GM12891 (cell line): ENCODE measurements at regions not wholly inside any gene's neighbourhood (a gene's known extent, or its start where the extent isn't known, plus 50 kb on each side); places are given as distances from the start of the nearest gene placed in this dataset.
A peak's percentile ranks its signal among the peaks of the same experiment; 100 is the strongest.

Experiments
- DNase-seq: peaks from one replicate; pipeline ENCODE4 v3.0.0; 2011; ENCODE audit warnings: low spot score; ENCODE audit not compliant: insufficient read length
- FAIRE-seq: peaks from 2 replicates; lab custom pipeline; 2011; peaks lifted over from hg19 to GRCh38; lab: Jason Lieb, UNC
- PAX5 ChIP-seq: IDR thresholded peaks from 2 replicates; pipeline ENCODE4 v1.6.1; 2011; ENCODE audit warnings: low read length, moderate library complexity, mild to moderate bottlenecking; ENCODE audit not compliant: insufficient read depth, severe bottlenecking
- POLR2A ChIP-seq: IDR thresholded peaks from 2 replicates; pipeline ENCODE4 v1.6.1; 2011; ENCODE audit warnings: low read depth, low read length, control low read depth
- POLR2AphosphoS5 ChIP-seq: IDR thresholded peaks from 2 replicates; pipeline ENCODE4 v1.6.1; 2011; ENCODE audit warnings: low read depth, low read length, control low read depth
- POU2F2 ChIP-seq: IDR thresholded peaks from 2 replicates; pipeline ENCODE4 v1.6.1; 2011; ENCODE audit warnings: low read depth, mild to moderate bottlenecking, control low read depth, low read length, moderate library complexity
- SPI1 ChIP-seq: IDR thresholded peaks from 2 replicates; pipeline ENCODE4 v1.6.1; 2011; ENCODE audit warnings: low read depth, low read length, control low read depth
- TAF1 ChIP-seq: IDR thresholded peaks from 2 replicates; pipeline ENCODE4 v1.6.1; 2011; ENCODE audit warnings: low read depth, low read length, control low read depth

DNA sequence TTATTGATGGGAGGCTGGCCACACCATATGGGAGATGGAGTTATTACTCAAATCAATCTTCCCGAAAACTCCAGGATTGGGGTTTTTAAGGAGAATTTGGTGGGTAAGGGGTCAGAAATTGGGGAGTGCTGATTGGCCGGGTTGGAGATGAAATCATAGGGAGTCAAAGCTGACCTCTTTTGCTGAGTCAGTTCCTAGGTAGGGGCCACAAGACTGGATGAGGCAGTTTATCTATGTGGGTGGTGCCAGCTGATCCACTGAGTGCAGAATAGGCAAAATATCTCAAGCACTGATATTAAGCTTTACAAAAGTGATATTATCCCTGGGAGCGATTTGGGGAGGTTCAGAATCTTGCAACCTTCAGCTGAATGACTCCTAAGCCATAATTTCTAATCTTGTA lies 75.7 kb upstream of the CLINT1 start:
- TF ChIP-seq POU2F2: no peak
- no peak for TF ChIP-seq SPI1
- no peak for TF ChIP-seq TAF1
- TF ChIP-seq PAX5: no peak
- no peak for TF ChIP-seq POLR2AphosphoS5
- TF ChIP-seq POLR2A: no peak
- no peak for FAIRE-seq
- DNase-seq: no peak

DNA sequence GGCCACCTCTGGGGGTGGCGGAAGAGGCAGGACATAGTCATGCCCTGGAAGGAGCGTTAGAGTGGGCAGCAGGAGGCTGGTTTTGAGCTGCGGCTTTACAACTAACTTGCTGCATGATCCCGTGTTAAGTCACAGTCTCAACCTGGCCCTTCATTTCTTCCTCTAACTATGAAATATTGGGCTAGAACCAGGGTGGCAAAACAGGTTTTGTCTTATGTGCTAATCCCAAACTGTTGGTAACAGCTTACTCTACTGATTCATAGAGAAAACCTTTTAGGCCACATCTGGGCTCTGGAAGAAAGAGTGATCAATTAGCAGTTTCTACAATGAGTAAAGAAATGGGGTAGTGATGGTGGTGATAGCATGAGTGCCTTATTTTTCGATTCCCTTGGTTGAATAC lies 74.1 kb upstream of the CLINT1 start:
- no peak for TF ChIP-seq POLR2AphosphoS5
- TF ChIP-seq TAF1: no peak
- no peak for TF ChIP-seq SPI1
- no peak for TF ChIP-seq POLR2A
- no peak for TF ChIP-seq POU2F2
- no peak for TF ChIP-seq PAX5
- DNase-seq: no peak
- FAIRE-seq: no peak

DNA sequence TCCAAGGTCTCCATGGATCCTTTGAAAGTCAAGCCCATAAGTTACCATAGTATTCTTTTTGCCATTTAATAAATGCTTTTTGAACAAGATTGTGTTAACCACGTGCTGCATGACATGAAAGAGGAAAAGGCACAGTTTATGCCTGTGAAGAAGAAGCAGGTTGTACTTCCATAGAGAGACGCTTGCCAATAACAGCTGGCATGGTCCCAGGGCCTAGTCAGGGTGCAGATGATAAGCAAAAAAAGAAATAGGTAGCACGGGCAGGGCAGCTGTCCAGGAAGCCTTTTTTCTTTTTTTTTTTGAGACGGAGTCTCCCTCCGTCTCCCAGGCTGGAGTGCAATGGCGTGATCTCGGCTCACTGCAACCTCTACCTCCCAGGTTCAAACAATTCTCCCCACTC lies 71.8 kb upstream of the CLINT1 start:
- FAIRE-seq (no peak), DNase-seq (no peak)
- TF ChIP-seq POLR2A (no peak), SPI1 (no peak), POLR2AphosphoS5 (no peak), POU2F2 (no peak), TAF1 (no peak), PAX5 (no peak)

DNA sequence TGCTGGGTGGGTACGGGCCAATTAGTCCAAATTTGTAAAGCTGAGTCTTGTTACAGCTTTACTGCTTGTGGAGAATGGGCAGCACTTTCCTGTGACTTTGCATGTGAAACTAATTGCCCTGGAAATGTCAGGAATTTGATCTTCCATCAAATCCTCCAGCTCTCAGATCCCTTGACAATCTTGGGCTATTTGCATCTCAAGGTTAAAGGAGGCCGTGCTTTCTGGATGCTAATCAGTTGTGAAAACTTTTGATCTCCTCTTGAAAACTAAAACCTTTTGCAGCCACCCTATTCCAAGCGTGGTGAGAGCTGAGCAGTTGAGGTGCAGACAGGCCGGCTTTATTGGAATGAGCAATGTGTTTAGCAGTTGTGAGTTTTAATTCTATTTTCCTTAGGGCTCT lies 68.0 kb upstream of the CLINT1 start:
- no peak for FAIRE-seq
- DNase-seq: no peak
- no peak for TF ChIP-seq POLR2A
- no peak for TF ChIP-seq TAF1
- no peak for TF ChIP-seq PAX5
- no peak for TF ChIP-seq SPI1
- TF ChIP-seq POLR2AphosphoS5: no peak
- TF ChIP-seq POU2F2: no peak

DNA sequence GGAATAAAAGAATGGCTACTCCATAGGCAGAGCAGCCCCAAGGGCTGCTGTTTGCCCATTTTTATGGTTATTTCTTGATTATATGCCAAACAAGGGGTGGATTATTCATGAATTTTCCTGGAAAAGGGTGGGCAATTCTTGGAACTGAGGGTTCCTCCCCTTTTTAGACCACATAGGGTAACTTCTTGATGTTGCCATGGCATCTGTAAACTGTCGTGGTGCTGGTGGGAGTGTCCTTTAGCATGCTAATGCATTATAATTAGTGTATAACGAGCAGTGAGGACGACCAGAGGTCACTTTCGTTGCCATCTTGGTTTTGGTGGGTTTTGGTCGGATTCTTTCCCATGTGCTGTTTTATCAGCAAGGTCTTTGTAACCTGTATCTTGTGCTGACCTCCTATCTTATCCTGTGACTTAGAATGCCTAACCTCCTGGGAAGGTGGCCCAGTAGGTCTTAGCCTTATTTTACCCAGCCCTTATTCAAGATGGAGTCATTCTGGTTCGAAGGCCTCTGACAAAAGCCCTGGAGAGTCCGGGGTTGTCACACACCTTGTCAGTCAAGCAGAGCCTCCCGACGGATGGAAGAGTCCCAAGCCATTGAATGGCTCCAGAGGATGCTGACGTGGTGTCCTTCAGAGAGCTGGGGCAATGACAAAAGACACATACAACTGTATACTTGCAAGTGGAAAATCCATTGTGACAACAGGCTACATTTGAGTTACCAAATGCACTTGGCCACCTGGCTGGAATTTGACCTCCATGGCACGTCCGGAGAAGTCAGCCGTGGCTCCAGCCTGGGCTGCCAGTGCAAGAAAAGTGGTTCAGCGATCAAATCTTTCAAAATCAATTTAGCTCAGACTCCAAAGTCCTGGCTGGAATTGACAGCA lies 67.1 kb upstream of the CLINT1 start:
- TF ChIP-seq POU2F2: no peak
- no peak for TF ChIP-seq POLR2AphosphoS5
- TF ChIP-seq TAF1: no peak
- no peak for TF ChIP-seq SPI1
- no peak for TF ChIP-seq POLR2A
- no peak for TF ChIP-seq PAX5
- DNase-seq (no peak), FAIRE-seq (peak; percentile 43)

DNA sequence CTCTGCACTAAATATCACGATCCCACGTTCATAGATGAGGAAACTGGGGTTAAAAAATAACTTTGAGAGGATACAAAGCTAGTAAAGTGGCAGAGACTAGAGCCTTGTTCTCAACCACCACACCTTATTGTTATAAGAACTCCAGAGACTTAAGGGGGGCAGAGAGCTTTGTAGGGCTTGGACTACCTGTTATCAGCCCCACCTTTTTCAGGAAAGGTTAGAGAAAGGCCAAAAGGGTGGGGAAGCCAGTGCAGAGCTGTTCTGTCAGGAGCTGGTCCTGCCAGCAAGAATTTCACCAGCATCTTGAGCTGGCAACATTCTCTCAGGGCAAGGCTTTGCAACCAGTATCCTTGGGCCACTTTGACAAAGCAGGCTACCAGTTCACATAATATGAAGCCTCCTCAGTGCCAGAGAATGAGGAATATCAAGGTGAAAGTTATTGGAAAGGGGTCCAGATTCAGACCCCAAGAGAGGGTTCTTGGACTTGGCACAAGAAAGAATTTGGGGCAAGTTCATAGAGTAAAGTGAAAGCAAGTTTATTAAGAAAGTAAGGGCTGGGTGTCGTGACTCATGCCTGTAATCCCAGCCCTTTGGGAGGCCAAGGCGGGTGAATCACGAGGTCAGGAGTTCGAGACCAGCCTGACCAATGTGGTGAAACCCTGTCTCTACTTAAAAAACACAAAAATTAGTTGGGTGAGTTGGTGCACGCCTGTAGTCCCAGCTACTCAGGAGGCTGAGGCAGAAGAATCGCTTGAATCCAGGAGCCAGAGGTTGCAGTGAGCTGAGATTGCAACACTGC lies 66.2 kb upstream of the CLINT1 start:
- DNase-seq: no peak
- TF ChIP-seq SPI1 (no peak), PAX5 (no peak), POLR2AphosphoS5 (no peak), POLR2A (no peak), POU2F2 (no peak), TAF1 (no peak)
- no peak for FAIRE-seq

DNA sequence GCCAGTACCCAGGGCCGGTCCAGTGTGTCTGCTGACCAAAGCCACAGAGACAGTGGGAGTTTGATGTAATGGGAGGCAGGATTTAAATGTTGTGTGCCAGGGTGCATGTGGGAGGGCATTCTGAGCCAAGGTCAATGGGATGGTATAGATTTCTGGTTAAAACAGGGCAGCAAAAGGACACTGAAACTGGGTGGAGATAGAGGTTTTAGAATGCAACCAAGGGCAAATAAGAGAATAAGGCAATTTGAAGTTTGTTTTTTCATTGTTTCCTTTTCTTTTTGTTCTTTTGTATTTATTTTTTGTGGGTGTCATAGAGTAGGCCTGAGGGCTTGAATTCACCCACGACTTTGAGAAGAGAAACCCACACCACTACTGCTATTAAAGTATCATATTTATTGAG lies 65.5 kb upstream of the CLINT1 start:
- FAIRE-seq: no peak
- TF ChIP-seq SPI1 (no peak), PAX5 (no peak), POLR2A (no peak), POLR2AphosphoS5 (no peak), TAF1 (no peak), POU2F2 (no peak)
- no peak for DNase-seq

DNA sequence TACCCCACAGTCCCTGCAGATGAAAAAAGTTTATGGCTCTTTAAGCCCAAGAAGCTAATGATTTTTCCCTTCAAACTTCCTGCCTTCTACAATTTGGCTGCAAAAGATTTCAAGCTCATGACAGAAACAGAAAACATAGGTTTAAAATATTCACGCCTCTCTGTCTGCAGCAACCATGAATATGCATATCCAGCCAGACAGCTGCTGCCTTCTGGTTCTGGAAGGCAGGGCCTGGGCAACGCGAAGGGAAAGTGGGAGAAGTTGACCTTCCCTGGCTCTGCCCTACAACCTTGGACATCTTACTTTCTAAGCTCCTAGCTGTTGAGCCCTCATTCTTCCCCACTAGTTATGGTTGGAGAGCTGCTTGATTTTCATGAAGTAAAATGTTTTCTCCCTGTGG lies 64.8 kb upstream of the CLINT1 start:
- FAIRE-seq (no peak), DNase-seq (no peak)
- TF ChIP-seq POLR2AphosphoS5: no peak
- TF ChIP-seq POU2F2: no peak
- TF ChIP-seq POLR2A: no peak
- TF ChIP-seq TAF1: no peak
- no peak for TF ChIP-seq PAX5
- TF ChIP-seq SPI1: no peak

DNA sequence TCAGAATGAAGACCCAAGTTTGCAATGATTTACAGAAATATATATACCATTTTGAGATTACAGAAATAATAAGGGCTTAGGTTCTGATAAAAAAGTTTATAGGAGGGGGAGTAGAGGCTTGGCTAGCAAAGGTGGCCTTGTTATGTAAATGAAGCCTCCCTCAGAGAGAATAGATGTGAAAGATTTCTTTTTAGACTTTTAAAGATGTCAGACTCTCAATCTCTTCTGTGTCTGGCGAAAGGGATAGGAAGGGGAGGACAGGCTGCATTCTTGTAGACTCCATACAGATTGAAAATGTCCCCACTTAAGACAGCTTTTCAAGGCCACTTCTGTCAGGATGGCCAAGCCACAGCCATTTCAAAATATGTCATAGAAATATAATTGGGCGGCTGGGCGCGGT lies 63.1 kb upstream of the CLINT1 start:
- no peak for DNase-seq
- TF ChIP-seq POLR2AphosphoS5: no peak
- no peak for TF ChIP-seq TAF1
- no peak for FAIRE-seq

DNA sequence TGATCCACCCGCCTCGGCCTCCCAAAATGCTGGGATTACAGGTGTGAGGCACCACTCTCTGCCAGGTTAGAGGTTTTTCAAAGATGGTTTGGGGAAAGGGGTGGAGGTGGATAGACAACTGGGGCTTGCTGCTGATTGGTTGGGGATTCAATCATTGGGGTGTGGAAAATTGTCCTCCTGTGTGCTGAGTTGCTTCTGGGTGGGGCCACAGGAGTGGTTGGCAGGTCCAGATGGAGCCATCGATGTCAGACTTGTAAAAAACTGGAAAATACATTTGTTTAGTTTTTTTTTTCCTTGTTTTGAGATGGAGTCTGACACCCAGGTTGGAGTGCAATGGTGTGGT lies 61.9 kb upstream of the CLINT1 start:
- FAIRE-seq (no peak), DNase-seq (no peak)
- TF ChIP-seq SPI1 (no peak), POU2F2 (no peak), PAX5 (no peak), POLR2A (no peak), POLR2AphosphoS5 (no peak), TAF1 (no peak)
